ENCODE measurements at regions not wholly inside any gene's neighbourhood (a gene's known extent, or its start where the extent isn't known, plus 50 kb on each side); places are given as distances from the start of the nearest gene placed in this dataset.
"Not testable (repeated sequence)": the region's sequence is repeated elsewhere in the genome, so short reads cannot be mapped to it uniquely, and the experiment has no call there.

DNA sequence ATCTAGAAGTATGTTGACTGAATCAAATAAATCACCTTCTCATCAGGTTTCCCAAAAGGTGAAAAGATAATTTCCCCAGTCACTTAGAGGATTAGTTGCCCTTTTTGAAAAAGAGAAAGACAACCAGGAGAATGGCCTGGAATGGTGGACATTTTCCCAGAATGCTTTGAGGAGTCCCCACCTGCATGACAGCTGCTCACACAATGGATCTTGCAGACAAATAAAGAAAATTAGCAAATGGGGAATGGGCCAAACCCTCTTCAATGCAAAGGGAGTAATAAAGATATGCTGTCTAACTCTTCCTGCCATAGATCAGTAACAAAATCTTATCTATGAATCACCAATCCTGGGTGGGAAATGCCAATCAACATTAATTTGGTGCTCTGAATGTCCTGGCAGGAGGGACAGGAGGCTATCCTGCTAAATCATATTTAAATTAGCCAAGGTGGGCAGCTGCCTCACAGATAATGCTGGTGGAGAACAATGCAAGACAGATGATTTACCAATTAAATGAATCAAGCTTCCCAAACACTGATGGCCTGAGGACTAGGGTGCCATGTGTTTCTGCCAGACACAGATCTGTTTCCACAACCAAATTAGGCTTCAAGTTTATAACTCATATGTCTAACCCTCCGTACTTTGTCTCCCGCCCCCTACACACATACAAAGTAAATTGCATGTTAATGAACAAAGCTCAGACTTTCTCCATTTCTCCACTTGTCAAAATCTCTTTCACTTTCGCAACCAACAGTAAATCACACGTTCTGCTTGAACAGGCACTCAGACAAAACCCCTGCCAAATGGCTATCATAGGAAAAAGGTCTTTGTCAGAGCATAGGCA lies 488.0 kb upstream of the PLXNA2 start:
- peak overlapping the region in 1 of 2 donors; percentile 15 for H3K4me3 ChIP-seq
- TF ChIP-seq, protein P1, sequence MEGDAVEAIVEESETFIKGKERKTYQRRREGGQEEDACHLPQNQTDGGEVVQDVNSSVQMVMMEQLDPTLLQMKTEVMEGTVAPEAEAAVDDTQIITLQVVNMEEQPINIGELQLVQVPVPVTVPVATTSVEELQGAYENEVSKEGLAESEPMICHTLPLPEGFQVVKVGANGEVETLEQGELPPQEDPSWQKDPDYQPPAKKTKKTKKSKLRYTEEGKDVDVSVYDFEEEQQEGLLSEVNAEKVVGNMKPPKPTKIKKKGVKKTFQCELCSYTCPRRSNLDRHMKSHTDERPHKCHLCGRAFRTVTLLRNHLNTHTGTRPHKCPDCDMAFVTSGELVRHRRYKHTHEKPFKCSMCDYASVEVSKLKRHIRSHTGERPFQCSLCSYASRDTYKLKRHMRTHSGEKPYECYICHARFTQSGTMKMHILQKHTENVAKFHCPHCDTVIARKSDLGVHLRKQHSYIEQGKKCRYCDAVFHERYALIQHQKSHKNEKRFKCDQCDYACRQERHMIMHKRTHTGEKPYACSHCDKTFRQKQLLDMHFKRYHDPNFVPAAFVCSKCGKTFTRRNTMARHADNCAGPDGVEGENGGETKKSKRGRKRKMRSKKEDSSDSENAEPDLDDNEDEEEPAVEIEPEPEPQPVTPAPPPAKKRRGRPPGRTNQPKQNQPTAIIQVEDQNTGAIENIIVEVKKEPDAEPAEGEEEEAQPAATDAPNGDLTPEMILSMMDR (IDR thresholded peaks at IDR 0.05) = no peak
- no peaks in the 10 kb centered on the region for H3K9me3 ChIP-seq
- no peaks in the 10 kb centered on the region for H3K27me3 ChIP-seq
- no peaks in the 10 kb centered on the region for H3K4me1 ChIP-seq
- H3K27ac ChIP-seq = no peak overlapping the region
- intact Hi-C loops (cut with DNase I) = no loop called here
- DNase-seq (peak in 1 of 4 donors; percentile 30), ATAC-seq (peak; percentile 62)
- no peaks in the 10 kb centered on the region for H3K36me3 ChIP-seq

DNA sequence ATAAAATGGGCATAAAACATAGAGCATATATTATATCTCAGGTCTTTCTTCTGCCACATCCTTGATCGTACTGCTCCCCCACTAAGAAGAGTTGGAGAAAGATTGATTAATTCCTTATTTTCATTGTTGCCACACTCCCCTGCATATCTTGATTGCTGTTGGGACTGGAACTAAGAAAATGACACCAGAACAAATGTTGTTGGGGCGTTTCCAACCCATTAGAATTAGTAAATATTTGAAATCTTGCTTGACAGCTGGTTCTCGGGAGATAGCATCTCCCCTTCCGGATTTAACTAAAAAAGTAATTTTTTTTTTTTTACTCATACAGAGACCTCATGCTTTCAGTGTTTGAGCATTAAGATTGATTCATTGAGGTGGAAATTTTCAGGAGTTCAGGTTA lies 493.0 kb upstream of the PLXNA2 start:
- H3K27ac ChIP-seq = no peak overlapping the region
- H3K9me3 ChIP-seq = peaks cover 0 to 15% of the 10 kb centered on the region in 2 donors
- no peak for ATAC-seq
- no peak overlapping the region for H3K4me3 ChIP-seq
- no peaks in the 10 kb centered on the region for H3K36me3 ChIP-seq
- H3K27me3 ChIP-seq = no peaks in the 10 kb centered on the region
- no peaks in the 10 kb centered on the region for H3K4me1 ChIP-seq
- TF ChIP-seq, protein P1 (IDR thresholded peaks at IDR 0.05) = no peak
- peak in 1 of 4 donors; percentile 30 for DNase-seq
- intact Hi-C loops (cut with DNase I) = no loop called here

DNA sequence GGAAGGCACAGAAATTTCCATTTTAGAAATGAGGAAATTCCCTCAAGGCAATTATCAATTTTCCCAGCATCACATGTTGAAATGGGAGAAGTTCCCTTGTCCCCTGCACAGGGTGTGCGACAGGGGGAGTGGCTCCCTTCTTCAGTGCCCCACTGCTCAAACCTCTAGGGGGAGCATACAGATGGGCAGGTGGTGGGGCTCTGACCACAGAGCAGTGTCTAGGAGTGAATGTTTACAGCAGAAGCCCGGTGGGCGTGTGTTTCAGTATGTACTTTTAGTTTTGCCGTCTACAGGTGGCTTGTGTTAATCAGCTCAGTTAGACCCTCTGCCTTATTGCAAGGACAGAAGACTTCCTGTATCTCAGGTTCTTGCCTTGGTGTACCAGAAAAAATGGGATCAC lies 493.7 kb upstream of the PLXNA2 start:
- ATAC-seq (no peak), DNase-seq (no peak)
- Histone ChIP-seq H3K36me3 (no peaks in the 10 kb centered on the region), H3K27ac (no peak overlapping the region), H3K4me3 (no peak overlapping the region), H3K4me1 (no peaks in the 10 kb centered on the region), H3K27me3 (no peaks in the 10 kb centered on the region), H3K9me3 (peaks cover 0 to 15% of the 10 kb centered on the region in 2 donors)
- TF ChIP-seq, protein P1 (IDR thresholded peaks at IDR 0.05) = no peak
- intact Hi-C loops (cut with DNase I) = no loop called here

DNA sequence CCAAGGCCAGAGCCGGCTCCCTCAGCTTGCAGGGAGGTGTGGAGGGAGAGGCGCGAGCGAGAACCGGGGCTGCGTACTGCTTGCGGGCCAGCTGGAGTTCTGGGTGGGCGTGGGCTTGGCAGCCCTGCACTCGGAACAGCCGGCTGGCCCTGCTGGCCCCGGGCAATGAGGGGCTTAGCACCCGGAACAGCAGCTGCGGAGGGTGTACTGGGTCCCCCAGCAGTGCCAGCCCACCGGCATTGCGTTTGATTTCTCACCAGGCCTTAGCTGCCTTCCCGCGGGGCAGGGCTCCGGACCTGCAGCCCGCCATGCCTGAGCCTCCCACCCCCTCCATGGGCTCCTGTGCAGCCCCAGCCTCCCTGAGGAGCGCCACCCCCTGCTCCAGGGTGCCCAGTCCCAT lies 495.5 kb upstream of the PLXNA2 start:
- peaks cover 0 to 15% of the 10 kb centered on the region in 2 donors for H3K9me3 ChIP-seq
- H3K4me3 ChIP-seq; H3K27ac ChIP-seq; intact Hi-C loops (cut with DNase I); ATAC-seq; H3K4me1 ChIP-seq; H3K27me3 ChIP-seq; H3K36me3 ChIP-seq: not testable (repeated sequence)
- DNase-seq = peak in 1 of 4 donors; percentile 67

DNA sequence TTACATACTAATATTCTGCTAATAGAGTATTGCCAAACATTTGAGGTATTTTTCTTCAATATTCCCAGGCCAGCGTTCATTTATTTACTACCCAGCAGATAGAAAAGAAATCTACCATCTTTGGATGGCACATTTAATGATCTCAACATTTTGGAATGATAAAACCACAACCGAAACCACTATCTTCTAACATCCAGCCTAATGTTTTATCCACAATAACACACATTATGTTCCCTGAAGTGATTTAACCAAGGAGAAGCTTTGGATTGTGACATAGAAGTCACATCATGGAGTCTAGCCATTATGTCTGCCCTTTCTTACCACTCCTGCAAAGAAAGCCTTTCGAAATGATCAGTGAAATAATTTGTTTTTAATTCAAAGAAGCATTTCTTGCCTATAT lies 497.1 kb upstream of the PLXNA2 start:
- no peak for DNase-seq
- intact Hi-C loops (cut with DNase I) = no loop called here
- H3K4me1 ChIP-seq = no peaks in the 10 kb centered on the region

More for the DNA sequence above, 497.1 kb upstream of the PLXNA2 start:
- H3K9me3 ChIP-seq = peaks cover 0 to 15% of the 10 kb centered on the region in 2 donors
- H3K36me3 ChIP-seq = no peaks in the 10 kb centered on the region
- no peak overlapping the region for H3K27ac ChIP-seq
- H3K27me3 ChIP-seq = no peaks in the 10 kb centered on the region
- no peak for ATAC-seq
- TF ChIP-seq, protein P1 (IDR thresholded peaks at IDR 0.05) = no peak
- H3K4me3 ChIP-seq = no peak overlapping the region

Measured in left lung (tissue), 4 donors.